ENCODE measurements at regions not wholly inside any gene's neighbourhood (a gene's known extent, or its start where the extent isn't known, plus 50 kb on each side); places are given as distances from the start of the nearest gene placed in this dataset.

- no peak for DNase-seq
Observed at GRCh38 chr9:81162361-81162760, 527.0 kb downstream of the TLE1 start.

- DNase-seq, result no peak
Observed at GRCh38 chr9:81156381-81156780, 533.0 kb downstream of the TLE1 start.

- DNase-seq, result no peak
Observed at GRCh38 chr9:81150016-81150625, 539.2 kb downstream of the TLE1 start.

- DNase-seq, result no peak
Observed at GRCh38 chr9:81146684-81147337, 542.5 kb downstream of the TLE1 start.

GRCh38 chr9:81146241-81146640, 543.1 kb downstream of the TLE1 start:
- no peak for DNase-seq

- DNase-seq, result no peak
Observed at GRCh38 chr9:81145331-81145963, 543.9 kb downstream of the TLE1 start.

- no peak for DNase-seq
Observed at GRCh38 chr9:81141961-81142360, 547.4 kb downstream of the TLE1 start.

GRCh38 chr9:81137976-81138568, 551.3 kb downstream of the TLE1 start:
- no peak for DNase-seq

- no peak for DNase-seq
Observed at GRCh38 chr9:81132796-81133195, 556.6 kb downstream of the TLE1 start.

GRCh38 chr9:81132318-81132717, 557.0 kb downstream of the TLE1 start:
- no peak for DNase-seq

GRCh38 chr9:81128701-81129100, 560.6 kb downstream of the TLE1 start:
- DNase-seq, result no peak

- DNase-seq, result no peak
Observed at GRCh38 chr9:81125446-81126092, 563.8 kb downstream of the TLE1 start.

GRCh38 chr9:81123526-81123925, 565.8 kb downstream of the TLE1 start:
- DNase-seq, result no peak

- no peak for DNase-seq
Observed at GRCh38 chr9:81122749-81123148, 566.6 kb downstream of the TLE1 start.

GRCh38 chr9:81119591-81119990, 569.8 kb downstream of the TLE1 start:
- no peak for DNase-seq

- no peak for DNase-seq
Observed at GRCh38 chr9:81118416-81118815, 570.9 kb downstream of the TLE1 start.

GRCh38 chr9:81116340-81117137, 572.8 kb downstream of the TLE1 start:
- no peak for DNase-seq

GRCh38 chr9:81113453-81114124, 575.8 kb downstream of the TLE1 start:
- no peak for DNase-seq

GRCh38 chr9:81112627-81113452, 576.5 kb downstream of the TLE1 start:
- DNase-seq, result no peak

GRCh38 chr9:81108821-81109220, 580.5 kb downstream of the TLE1 start:
- DNase-seq, result no peak

- no peak for DNase-seq
Observed at GRCh38 chr9:81108391-81108790, 581.0 kb downstream of the TLE1 start.
